Gastroesophageal sphincter (tissue), 3 donors: ENCODE measurements at regions not wholly inside any gene's neighbourhood (a gene's known extent, or its start where the extent isn't known, plus 50 kb on each side); places are given as distances from the start of the nearest gene placed in this dataset.
A peak's percentile ranks its signal among the peaks of the same experiment; 100 is the strongest.

Source experiments
- EP300 ChIP-seq: sonication (generic); formaldehyde crosslinking; IDR thresholded peaks from one replicate; pipeline ENCODE4 v1.6.1; 2017; ENCODE audit warnings: antibody characterized with exemption, mild to moderate bottlenecking
- POLR2A ChIP-seq, 2 donors: fragments of 450-650 bp; IDR thresholded peaks; one replicate each; pipeline ENCODE4 v1.6.1; 2017; ENCODE audit warnings: antibody characterized with exemption in 2 of 2, mild to moderate bottlenecking in 2 of 2, moderate library complexity in 1 of 2
- POLR2AphosphoS5 ChIP-seq: sonication (generic); formaldehyde crosslinking; IDR thresholded peaks from one replicate; pipeline ENCODE4 v1.6.1; 2017; ENCODE audit warnings: antibody characterized with exemption
- TF ChIP-seq, protein P1 (sequence below), 4 experiments: fragments of 200-600 bp in 2 of 4; fragments of 450-650 bp in 2 of 4; sonication (generic) in 1 of 4; IDR thresholded peaks; one replicate each; pipeline ENCODE4 v1.5.1; 2017 to 2019; ENCODE audit warnings: antibody characterized with exemption in 4 of 4, mild to moderate bottlenecking in 2 of 4, moderate library complexity in 2 of 4

DNA sequence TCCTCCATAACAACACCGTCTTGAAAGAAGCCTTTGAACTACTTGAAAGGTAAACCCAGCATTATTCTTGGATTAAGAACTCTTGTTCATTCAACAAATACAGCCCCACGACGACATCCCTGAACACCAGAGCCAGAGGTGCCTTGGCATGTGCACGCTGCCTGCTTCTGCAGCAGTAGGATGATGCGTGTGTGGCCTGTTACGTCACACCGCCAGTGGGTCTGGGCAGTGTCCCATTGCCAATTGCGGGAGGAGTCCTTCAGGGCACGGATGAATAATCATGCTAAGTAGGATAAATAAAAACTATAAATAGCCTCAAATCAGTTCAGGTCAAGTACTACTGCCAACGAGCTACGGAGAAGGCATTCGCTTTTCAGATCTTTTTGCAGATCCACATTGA is 380.5 kb downstream of the SHANK2 start:
- no peak for TF ChIP-seq POLR2A (IDR thresholded peaks at IDR 0.05)
- TF ChIP-seq EP300: no peak
- TF ChIP-seq, protein P1, sequence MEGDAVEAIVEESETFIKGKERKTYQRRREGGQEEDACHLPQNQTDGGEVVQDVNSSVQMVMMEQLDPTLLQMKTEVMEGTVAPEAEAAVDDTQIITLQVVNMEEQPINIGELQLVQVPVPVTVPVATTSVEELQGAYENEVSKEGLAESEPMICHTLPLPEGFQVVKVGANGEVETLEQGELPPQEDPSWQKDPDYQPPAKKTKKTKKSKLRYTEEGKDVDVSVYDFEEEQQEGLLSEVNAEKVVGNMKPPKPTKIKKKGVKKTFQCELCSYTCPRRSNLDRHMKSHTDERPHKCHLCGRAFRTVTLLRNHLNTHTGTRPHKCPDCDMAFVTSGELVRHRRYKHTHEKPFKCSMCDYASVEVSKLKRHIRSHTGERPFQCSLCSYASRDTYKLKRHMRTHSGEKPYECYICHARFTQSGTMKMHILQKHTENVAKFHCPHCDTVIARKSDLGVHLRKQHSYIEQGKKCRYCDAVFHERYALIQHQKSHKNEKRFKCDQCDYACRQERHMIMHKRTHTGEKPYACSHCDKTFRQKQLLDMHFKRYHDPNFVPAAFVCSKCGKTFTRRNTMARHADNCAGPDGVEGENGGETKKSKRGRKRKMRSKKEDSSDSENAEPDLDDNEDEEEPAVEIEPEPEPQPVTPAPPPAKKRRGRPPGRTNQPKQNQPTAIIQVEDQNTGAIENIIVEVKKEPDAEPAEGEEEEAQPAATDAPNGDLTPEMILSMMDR (IDR thresholded peaks at IDR 0.05): no peak
- peak; percentile 79 for TF ChIP-seq POLR2AphosphoS5
